Stimulated activated CD4-positive, alpha-beta T cell treated with anti-CD3 and anti-CD28 coated beads, Interleukin-2, amount 100 ng/mL, for 24 hours (primary cell): ENCODE measurements at regions not wholly inside any gene's neighbourhood (a gene's known extent, or its start where the extent isn't known, plus 50 kb on each side); places are given as distances from the start of the nearest gene placed in this dataset.
A peak's percentile ranks its signal among the peaks of the same experiment; 100 is the strongest.

Experiments
- DNase-seq, 2 donors: peaks; one replicate each; pipeline ENCODE4 v3.0.0-alpha.2; 2020

- DNase-seq: no peak
Observed at GRCh38 chr20:60131375-60131774, 173.2 kb downstream of the CDH26 start.

GRCh38 chr20:60132162-60132826 is 174.1 kb downstream of the CDH26 start:
- no peak for DNase-seq

GRCh38 chr20:60132827-60133670 is 174.8 kb downstream of the CDH26 start:
- no peak for DNase-seq

GRCh38 chr20:60135276-60135675 is 177.1 kb downstream of the CDH26 start:
- DNase-seq: no peak

- DNase-seq: no peak
Observed at GRCh38 chr20:60136645-60137401, 178.6 kb downstream of the CDH26 start.

GRCh38 chr20:60137657-60138245 is 179.5 kb downstream of the CDH26 start:
- peak in 1 of 2 donors; percentile 59 for DNase-seq

- DNase-seq: peak; percentile 38 to 66
Observed at GRCh38 chr20:60138256-60139220, 180.3 kb downstream of the CDH26 start.

- DNase-seq: no peak
Observed at GRCh38 chr20:60139663-60140446, 181.6 kb downstream of the CDH26 start.

- no peak for DNase-seq
Observed at GRCh38 chr20:60142587-60142986, 184.4 kb downstream of the CDH26 start.

GRCh38 chr20:60143261-60143842 is 185.1 kb downstream of the CDH26 start:
- DNase-seq: no peak

- no peak for DNase-seq
Observed at GRCh38 chr20:60144404-60144803, 186.2 kb downstream of the CDH26 start.

GRCh38 chr20:60144974-60145527 is 186.8 kb downstream of the CDH26 start:
- DNase-seq: no peak

GRCh38 chr20:60147004-60147403 is 188.8 kb downstream of the CDH26 start:
- DNase-seq: no peak

GRCh38 chr20:60148885-60149284 is 190.7 kb downstream of the CDH26 start:
- DNase-seq: no peak

- no peak for DNase-seq
Observed at GRCh38 chr20:60152792-60153191, 194.6 kb downstream of the CDH26 start.

GRCh38 chr20:60160451-60161145 is 202.4 kb downstream of the CDH26 start:
- no peak for DNase-seq

GRCh38 chr20:60167812-60168211 is 209.6 kb downstream of the CDH26 start:
- DNase-seq: no peak

- DNase-seq: no peak
Observed at GRCh38 chr20:60168963-60169362, 210.7 kb downstream of the CDH26 start.

GRCh38 chr20:60170116-60170515 is 211.9 kb downstream of the CDH26 start:
- DNase-seq: no peak

- DNase-seq: no peak
Observed at GRCh38 chr20:60171313-60171712, 213.1 kb downstream of the CDH26 start.
